HCT116 (cell line): ENCODE measurements at regions not wholly inside any gene's neighbourhood (a gene's known extent, or its start where the extent isn't known, plus 50 kb on each side); places are given as distances from the start of the nearest gene placed in this dataset.

Experiments
- CEBPB ChIP-seq: IDR thresholded peaks from 2 replicates; pipeline ENCODE4 v1.6.1; 2012; ENCODE audit warnings: low read depth
- EZH2 ChIP-seq: fragments of 200-600 bp; sonication (generic); IDR thresholded peaks from 2 replicates; pipeline ENCODE4 v1.6.1; 2017; ENCODE audit warnings: antibody characterized with exemption, mixed run types
- POLR2A ChIP-seq: IDR thresholded peaks from 2 replicates; pipeline ENCODE4 v1.7.0; 2011; ENCODE audit warnings: borderline replicate concordance; ENCODE audit not compliant: insufficient read depth, insufficient read length; ENCODE audit errors: extremely low read depth
- POLR2AphosphoS5 ChIP-seq: IDR thresholded peaks from 2 replicates; pipeline ENCODE4 v1.6.1; 2011; ENCODE audit warnings: mild to moderate bottlenecking, low read depth, low read length, moderate library complexity
- RAD21 ChIP-seq: IDR thresholded peaks from 2 replicates; pipeline ENCODE4 v1.6.1; 2012; ENCODE audit warnings: low read depth, mild to moderate bottlenecking
- YY1 ChIP-seq: IDR thresholded peaks from 2 replicates; pipeline ENCODE4 v1.6.1; 2011; ENCODE audit warnings: low read length, low read depth, moderate library complexity, mild to moderate bottlenecking; ENCODE audit not compliant: insufficient replicate concordance; ENCODE audit errors: extremely low read depth
- ZNF274 ChIP-seq: fragments of 200-500 bp; sonication (Bioruptor generic); IDR thresholded peaks from 2 replicates; pipeline ENCODE4 v1.6.1; 2014; ENCODE audit warnings: mild to moderate bottlenecking, low read depth, low read length, inconsistent platforms
- TF ChIP-seq, protein P1 (sequence below), 3 experiments: fragments of 200-600 bp in 1 of 3; sonication (generic) in 1 of 3; IDR thresholded peaks in 2 of 3; conservative IDR thresholded peaks in 1 of 3; 2 replicates each; pipeline ENCODE4 v1.5.1; 2012 to 2017; ENCODE audit warnings: low read depth in 2 of 3, low read length in 2 of 3, antibody characterized with exemption in 1 of 3, borderline replicate concordance in 1 of 3, control low read depth in 1 of 3, mild to moderate bottlenecking in 1 of 3, mixed read lengths in 1 of 3, mixed run types in 1 of 3, moderate library complexity in 1 of 3; ENCODE audit not compliant: insufficient read depth in 1 of 3
- TF ChIP-seq, protein P2 (sequence below): IDR thresholded peaks from 2 replicates; pipeline ENCODE4 v1.6.1; 2012; ENCODE audit warnings: low read depth

DNA sequence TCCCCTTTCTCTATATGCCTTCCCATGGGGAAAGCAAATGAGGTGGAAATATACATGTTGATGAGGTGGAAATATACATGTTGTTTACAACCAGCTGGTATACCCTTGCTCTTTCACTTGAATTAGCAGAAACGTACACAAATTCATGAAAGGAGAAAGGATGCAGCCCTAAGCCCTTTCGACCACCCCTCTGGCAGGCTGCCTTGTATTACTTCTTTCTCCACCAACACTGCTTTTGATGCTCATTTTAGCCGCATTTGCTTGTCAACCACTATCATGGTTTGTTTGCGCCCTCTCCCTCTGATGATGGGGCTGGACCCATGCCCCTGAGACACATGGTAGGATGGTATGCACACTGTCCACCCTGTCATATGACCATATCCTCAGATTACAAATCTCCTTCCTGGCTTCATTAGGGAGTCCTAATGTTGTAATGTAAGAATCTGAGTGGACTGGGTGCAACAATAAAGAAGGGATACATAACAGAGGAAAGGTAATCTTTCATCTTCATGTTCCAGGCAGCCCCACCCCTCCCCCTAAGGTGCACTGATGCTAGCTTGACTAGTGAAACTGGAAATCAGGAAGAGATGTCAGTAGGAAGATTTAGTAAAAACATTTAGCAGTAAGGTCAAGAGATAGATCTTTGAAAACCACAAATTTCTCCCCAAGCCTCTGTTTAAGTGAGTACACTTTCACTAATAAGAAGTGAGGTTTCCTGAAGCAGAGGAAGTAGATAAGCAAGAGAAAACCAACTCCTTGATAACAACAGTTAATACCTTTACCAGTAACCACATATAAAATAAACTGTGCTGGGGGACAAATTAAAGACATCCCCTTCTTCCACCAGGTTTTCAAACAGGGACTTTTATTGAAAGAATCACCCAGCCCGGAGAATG, 536.8 kb upstream of the NRP1 start:
- TF ChIP-seq POLR2AphosphoS5 (no peak), YY1 (no peak), RAD21 (no peak), EZH2 (no peak), POLR2A (no peak), CEBPB (no peak), ZNF274 (no peak)
- TF ChIP-seq, protein P1, sequence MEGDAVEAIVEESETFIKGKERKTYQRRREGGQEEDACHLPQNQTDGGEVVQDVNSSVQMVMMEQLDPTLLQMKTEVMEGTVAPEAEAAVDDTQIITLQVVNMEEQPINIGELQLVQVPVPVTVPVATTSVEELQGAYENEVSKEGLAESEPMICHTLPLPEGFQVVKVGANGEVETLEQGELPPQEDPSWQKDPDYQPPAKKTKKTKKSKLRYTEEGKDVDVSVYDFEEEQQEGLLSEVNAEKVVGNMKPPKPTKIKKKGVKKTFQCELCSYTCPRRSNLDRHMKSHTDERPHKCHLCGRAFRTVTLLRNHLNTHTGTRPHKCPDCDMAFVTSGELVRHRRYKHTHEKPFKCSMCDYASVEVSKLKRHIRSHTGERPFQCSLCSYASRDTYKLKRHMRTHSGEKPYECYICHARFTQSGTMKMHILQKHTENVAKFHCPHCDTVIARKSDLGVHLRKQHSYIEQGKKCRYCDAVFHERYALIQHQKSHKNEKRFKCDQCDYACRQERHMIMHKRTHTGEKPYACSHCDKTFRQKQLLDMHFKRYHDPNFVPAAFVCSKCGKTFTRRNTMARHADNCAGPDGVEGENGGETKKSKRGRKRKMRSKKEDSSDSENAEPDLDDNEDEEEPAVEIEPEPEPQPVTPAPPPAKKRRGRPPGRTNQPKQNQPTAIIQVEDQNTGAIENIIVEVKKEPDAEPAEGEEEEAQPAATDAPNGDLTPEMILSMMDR (IDR thresholded peaks at IDR 0.05 in 2 of 3, conservative IDR thresholded peaks at IDR 0.05 in 1 of 3; ENCODE audit: borderline replicate concordance in 1 of 3, insufficient read depth in 1 of 3, low read depth in 2 of 3, low read length in 2 of 3): no peak
- TF ChIP-seq, protein P2, sequence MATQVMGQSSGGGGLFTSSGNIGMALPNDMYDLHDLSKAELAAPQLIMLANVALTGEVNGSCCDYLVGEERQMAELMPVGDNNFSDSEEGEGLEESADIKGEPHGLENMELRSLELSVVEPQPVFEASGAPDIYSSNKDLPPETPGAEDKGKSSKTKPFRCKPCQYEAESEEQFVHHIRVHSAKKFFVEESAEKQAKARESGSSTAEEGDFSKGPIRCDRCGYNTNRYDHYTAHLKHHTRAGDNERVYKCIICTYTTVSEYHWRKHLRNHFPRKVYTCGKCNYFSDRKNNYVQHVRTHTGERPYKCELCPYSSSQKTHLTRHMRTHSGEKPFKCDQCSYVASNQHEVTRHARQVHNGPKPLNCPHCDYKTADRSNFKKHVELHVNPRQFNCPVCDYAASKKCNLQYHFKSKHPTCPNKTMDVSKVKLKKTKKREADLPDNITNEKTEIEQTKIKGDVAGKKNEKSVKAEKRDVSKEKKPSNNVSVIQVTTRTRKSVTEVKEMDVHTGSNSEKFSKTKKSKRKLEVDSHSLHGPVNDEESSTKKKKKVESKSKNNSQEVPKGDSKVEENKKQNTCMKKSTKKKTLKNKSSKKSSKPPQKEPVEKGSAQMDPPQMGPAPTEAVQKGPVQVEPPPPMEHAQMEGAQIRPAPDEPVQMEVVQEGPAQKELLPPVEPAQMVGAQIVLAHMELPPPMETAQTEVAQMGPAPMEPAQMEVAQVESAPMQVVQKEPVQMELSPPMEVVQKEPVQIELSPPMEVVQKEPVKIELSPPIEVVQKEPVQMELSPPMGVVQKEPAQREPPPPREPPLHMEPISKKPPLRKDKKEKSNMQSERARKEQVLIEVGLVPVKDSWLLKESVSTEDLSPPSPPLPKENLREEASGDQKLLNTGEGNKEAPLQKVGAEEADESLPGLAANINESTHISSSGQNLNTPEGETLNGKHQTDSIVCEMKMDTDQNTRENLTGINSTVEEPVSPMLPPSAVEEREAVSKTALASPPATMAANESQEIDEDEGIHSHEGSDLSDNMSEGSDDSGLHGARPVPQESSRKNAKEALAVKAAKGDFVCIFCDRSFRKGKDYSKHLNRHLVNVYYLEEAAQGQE: no peak
